ENCODE measurements at regions not wholly inside any gene's neighbourhood (a gene's known extent, or its start where the extent isn't known, plus 50 kb on each side); places are given as distances from the start of the nearest gene placed in this dataset.

- intact Hi-C loops (cut with micrococcal nuclease), result no loop called here
- H3K36me3 Mint-ChIP-seq (ENCODE audit: low read depth), result no peaks in the 10 kb centered on the region
- no peaks in the 10 kb centered on the region for H3K9me3 Mint-ChIP-seq
- H3K4me1 Mint-ChIP-seq (ENCODE audit: low read depth), result no peaks in the 10 kb centered on the region
- no peak for DNase-seq
- H3K27ac Mint-ChIP-seq, result no peak overlapping the region
- no peak overlapping the region for H3K4me3 Mint-ChIP-seq
- CTCF ChIA-PET, result interaction anchor here (0.5 to 0.6 kb wide), 2 partner anchors 51 to 147 kb away, joined by 3 read pairs; no protein-coding TSS in a partner anchor
- H3K27me3 Mint-ChIP-seq (ENCODE audit: low read depth), result peaks cover 1% of the 10 kb centered on the region
These were observed 134.1 kb downstream of the URI1 start for GRCh38 chr19:30076101-30076551.

- intact Hi-C loops (cut with micrococcal nuclease), result no loop called here
- no peak overlapping the region for H3K27ac Mint-ChIP-seq
- no peak overlapping the region for H3K4me3 Mint-ChIP-seq
- DNase-seq, result no peak
- CTCF ChIA-PET, result no interaction called here
- no peaks in the 10 kb centered on the region for H3K4me1 Mint-ChIP-seq (ENCODE audit: low read depth)
- H3K36me3 Mint-ChIP-seq (ENCODE audit: low read depth), result no peaks in the 10 kb centered on the region
- H3K27me3 Mint-ChIP-seq (ENCODE audit: low read depth), result peaks cover 1% of the 10 kb centered on the region
- H3K9me3 Mint-ChIP-seq, result no peaks in the 10 kb centered on the region
These were observed 135.0 kb downstream of the URI1 start for GRCh38 chr19:30076751-30077670.

- no peak overlapping the region for H3K4me3 Mint-ChIP-seq
- H3K36me3 Mint-ChIP-seq (ENCODE audit: low read depth), result no peaks in the 10 kb centered on the region
- no peak overlapping the region for H3K27ac Mint-ChIP-seq
- H3K9me3 Mint-ChIP-seq, result no peaks in the 10 kb centered on the region
- intact Hi-C loops (cut with micrococcal nuclease), result no loop called here
- H3K4me1 Mint-ChIP-seq (ENCODE audit: low read depth), result no peaks in the 10 kb centered on the region
- DNase-seq, result no peak
- CTCF ChIA-PET, result interaction anchor here (0.6 kb wide), 1 partner anchor 362 kb away, joined by 3 read pairs; no protein-coding TSS in a partner anchor
- peaks cover 1% of the 10 kb centered on the region for H3K27me3 Mint-ChIP-seq (ENCODE audit: low read depth)
These were observed 135.9 kb downstream of the URI1 start for GRCh38 chr19:30077851-30078355.

- no peak for DNase-seq
- H3K27ac Mint-ChIP-seq, result no peak overlapping the region
- no peaks in the 10 kb centered on the region for H3K9me3 Mint-ChIP-seq
- H3K36me3 Mint-ChIP-seq (ENCODE audit: low read depth), result no peaks in the 10 kb centered on the region
- no peak overlapping the region for H3K4me3 Mint-ChIP-seq
- H3K4me1 Mint-ChIP-seq (ENCODE audit: low read depth), result no peaks in the 10 kb centered on the region
- CTCF ChIA-PET, result interaction anchor here (0.6 kb wide), 1 partner anchor 362 kb away, joined by 3 read pairs; no protein-coding TSS in a partner anchor
- peaks cover 1% of the 10 kb centered on the region for H3K27me3 Mint-ChIP-seq (ENCODE audit: low read depth)
- intact Hi-C loops (cut with micrococcal nuclease), result no loop called here
These were observed 136.4 kb downstream of the URI1 start for GRCh38 chr19:30078381-30078910.

- Mint-ChIP-seq H3K27ac (no peak overlapping the region), H3K36me3 (ENCODE audit: low read depth) (no peaks in the 10 kb centered on the region), H3K27me3 (ENCODE audit: low read depth) (peaks cover 1% of the 10 kb centered on the region), H3K9me3 (no peaks in the 10 kb centered on the region), H3K4me1 (ENCODE audit: low read depth) (no peaks in the 10 kb centered on the region), H3K4me3 (no peak overlapping the region)
- no peak for DNase-seq
- intact Hi-C loops (cut with micrococcal nuclease), result no loop called here
- CTCF ChIA-PET, result no interaction called here
These were observed 137.2 kb downstream of the URI1 start for GRCh38 chr19:30079200-30079599.

- H3K36me3 Mint-ChIP-seq (ENCODE audit: low read depth), result no peaks in the 10 kb centered on the region
- no peak for DNase-seq
- H3K4me1 Mint-ChIP-seq (ENCODE audit: low read depth), result peaks cover 2% of the 10 kb centered on the region
- H3K9me3 Mint-ChIP-seq, result no peaks in the 10 kb centered on the region
- H3K4me3 Mint-ChIP-seq, result no peak overlapping the region
- no peak overlapping the region for H3K27ac Mint-ChIP-seq
- peaks cover 1% of the 10 kb centered on the region for H3K27me3 Mint-ChIP-seq (ENCODE audit: low read depth)
- CTCF ChIA-PET, result no interaction called here
- intact Hi-C loops (cut with micrococcal nuclease), result no loop called here
These were observed 140.1 kb downstream of the URI1 start for GRCh38 chr19:30082168-30082567.

- CTCF ChIA-PET, result no interaction called here
- no peaks in the 10 kb centered on the region for H3K36me3 Mint-ChIP-seq (ENCODE audit: low read depth)
- peaks cover 1% of the 10 kb centered on the region for H3K27me3 Mint-ChIP-seq (ENCODE audit: low read depth)
- no peak overlapping the region for H3K4me3 Mint-ChIP-seq
- no peak overlapping the region for H3K27ac Mint-ChIP-seq
- no peak for DNase-seq
- intact Hi-C loops (cut with micrococcal nuclease), result no loop called here
- peaks cover 2% of the 10 kb centered on the region for H3K4me1 Mint-ChIP-seq (ENCODE audit: low read depth)
- no peaks in the 10 kb centered on the region for H3K9me3 Mint-ChIP-seq
These were observed 140.6 kb downstream of the URI1 start for GRCh38 chr19:30082611-30083010.

GRCh38 chr19:30083125-30083681 lies 141.2 kb downstream of the URI1 start:
- Mint-ChIP-seq H3K36me3 (ENCODE audit: low read depth) (no peaks in the 10 kb centered on the region), H3K4me1 (ENCODE audit: low read depth) (peaks cover 2% of the 10 kb centered on the region), H3K4me3 (no peak overlapping the region), H3K27me3 (ENCODE audit: low read depth) (peaks cover 1% of the 10 kb centered on the region), H3K27ac (no peak overlapping the region), H3K9me3 (no peaks in the 10 kb centered on the region)
- CTCF ChIA-PET, result no interaction called here
- intact Hi-C loops (cut with micrococcal nuclease), result no loop called here
- DNase-seq, result no peak

- Mint-ChIP-seq H3K9me3 (no peaks in the 10 kb centered on the region), H3K4me3 (no peak overlapping the region), H3K27me3 (ENCODE audit: low read depth) (peaks cover 1% of the 10 kb centered on the region), H3K27ac (no peak overlapping the region), H3K36me3 (ENCODE audit: low read depth) (no peaks in the 10 kb centered on the region), H3K4me1 (ENCODE audit: low read depth) (peaks cover 2% of the 10 kb centered on the region)
- intact Hi-C loops (cut with micrococcal nuclease), result no loop called here
- no peak for DNase-seq
- CTCF ChIA-PET, result no interaction called here
These were observed 141.7 kb downstream of the URI1 start for GRCh38 chr19:30083701-30084156.

GRCh38 chr19:30084390-30084819 lies 142.4 kb downstream of the URI1 start:
- intact Hi-C loops (cut with micrococcal nuclease), result no loop called here
- CTCF ChIA-PET, result no interaction called here
- H3K4me1 Mint-ChIP-seq (ENCODE audit: low read depth), result peaks cover 2% of the 10 kb centered on the region
- no peaks in the 10 kb centered on the region for H3K9me3 Mint-ChIP-seq
- H3K27ac Mint-ChIP-seq, result no peak overlapping the region
- no peaks in the 10 kb centered on the region for H3K27me3 Mint-ChIP-seq (ENCODE audit: low read depth)
- no peaks in the 10 kb centered on the region for H3K36me3 Mint-ChIP-seq (ENCODE audit: low read depth)
- no peak for DNase-seq
- H3K4me3 Mint-ChIP-seq, result no peak overlapping the region

GRCh38 chr19:30085394-30085793 lies 143.4 kb downstream of the URI1 start:
- intact Hi-C loops (cut with micrococcal nuclease), result no loop called here

GRCh38 chr19:30086220-30086619 lies 144.2 kb downstream of the URI1 start:
- no peak for DNase-seq
- H3K9me3 Mint-ChIP-seq, result no peaks in the 10 kb centered on the region
- H3K27ac Mint-ChIP-seq, result no peak overlapping the region
- H3K4me3 Mint-ChIP-seq, result no peak overlapping the region
- intact Hi-C loops (cut with micrococcal nuclease), result no loop called here
- CTCF ChIA-PET, result no interaction called here
- H3K4me1 Mint-ChIP-seq (ENCODE audit: low read depth), result peaks cover 2% of the 10 kb centered on the region
- no peaks in the 10 kb centered on the region for H3K27me3 Mint-ChIP-seq (ENCODE audit: low read depth)
- H3K36me3 Mint-ChIP-seq (ENCODE audit: low read depth), result no peaks in the 10 kb centered on the region

More at GRCh38 chr19:30085394-30085793, 143.4 kb downstream of the URI1 start:
- CTCF ChIA-PET, result no interaction called here
- H3K27ac Mint-ChIP-seq, result no peak overlapping the region
- H3K4me3 Mint-ChIP-seq, result no peak overlapping the region
- no peaks in the 10 kb centered on the region for H3K36me3 Mint-ChIP-seq (ENCODE audit: low read depth)
- no peaks in the 10 kb centered on the region for H3K9me3 Mint-ChIP-seq
- H3K4me1 Mint-ChIP-seq (ENCODE audit: low read depth), result peaks cover 2% of the 10 kb centered on the region
- peak; percentile 15 for DNase-seq
- no peaks in the 10 kb centered on the region for H3K27me3 Mint-ChIP-seq (ENCODE audit: low read depth)
